Tibial nerve (tissue), 3 donors: ENCODE measurements at regions not wholly inside any gene's neighbourhood (a gene's known extent, or its start where the extent isn't known, plus 50 kb on each side); places are given as distances from the start of the nearest gene placed in this dataset.

Experiments
- CTCF ChIP-seq, 5 experiments: fragments of 200-600 bp in 3 of 5; fragments of 450-650 bp in 2 of 5; sonication (generic) in 3 of 5; IDR thresholded peaks; one replicate each; pipeline ENCODE4 v1.5.1; 2016 to 2019; ENCODE audit warnings: antibody characterized with exemption in 5 of 5, mild to moderate bottlenecking in 3 of 5, moderate library complexity in 2 of 5
- POLR2A ChIP-seq, 2 donors: fragments of 450-650 bp; IDR thresholded peaks; one replicate each; pipeline ENCODE4 v1.6.1; 2017; ENCODE audit warnings: antibody characterized with exemption in 2 of 2, mild to moderate bottlenecking in 2 of 2, moderate library complexity in 2 of 2

GRCh38 chr2:198499539-198499938, 695.1 kb downstream of the PLCL1 start:
- TF ChIP-seq POLR2A (IDR thresholded peaks at IDR 0.05): no peak
- TF ChIP-seq CTCF (IDR thresholded peaks at IDR 0.05): no peak
